ENCODE measurements at regions not wholly inside any gene's neighbourhood (a gene's known extent, or its start where the extent isn't known, plus 50 kb on each side); places are given as distances from the start of the nearest gene placed in this dataset.

- Histone ChIP-seq H3K27me3 (ENCODE audit: control insufficient read depth in 2 of 2, insufficient read depth in 2 of 2, low read length in 2 of 2) (no peaks in the 10 kb centered on the region), H3K4me3 (ENCODE audit: low read length) (no peak overlapping the region), H3K27ac (ENCODE audit: low read depth, low read length) (no peak overlapping the region), H3K36me3 (ENCODE audit: control insufficient read depth in 2 of 3, insufficient read depth in 3 of 3, low read length in 3 of 3) (no peaks in the 10 kb centered on the region), H3K4me1 (ENCODE audit: control insufficient read depth in 2 of 2, insufficient read depth in 2 of 2, low read length in 2 of 2) (no peaks in the 10 kb centered on the region), H3K9me3 (ENCODE audit: control insufficient read depth in 2 of 3, low read length in 3 of 3) (no peaks in the 10 kb centered on the region)
- POLR2A ChIA-PET: no interaction called here
- Mint-ChIP-seq H3K36me3 (peaks cover 0 to 5% (median 0%) of the 10 kb centered on the region in 5 donors), H3K27me3 (peaks cover 0 to 5% (median 0%) of the 10 kb centered on the region in 5 donors), H3K4me3 (no peak overlapping the region), H3K9me3 (peaks cover 0 to 23% (median 6%) of the 10 kb centered on the region in 11 donors), H3K27ac (no peak overlapping the region), H3K4me1 (no peaks in the 10 kb centered on the region)
- intact Hi-C loops (cut with micrococcal nuclease): no loop called here
- no peak for ATAC-seq
- CTCF ChIA-PET: no interaction called here
- no peak for DNase-seq
Measured at GRCh38 chr9:103261951-103262350, 266.8 kb downstream of the CYLC2 start.

DNA sequence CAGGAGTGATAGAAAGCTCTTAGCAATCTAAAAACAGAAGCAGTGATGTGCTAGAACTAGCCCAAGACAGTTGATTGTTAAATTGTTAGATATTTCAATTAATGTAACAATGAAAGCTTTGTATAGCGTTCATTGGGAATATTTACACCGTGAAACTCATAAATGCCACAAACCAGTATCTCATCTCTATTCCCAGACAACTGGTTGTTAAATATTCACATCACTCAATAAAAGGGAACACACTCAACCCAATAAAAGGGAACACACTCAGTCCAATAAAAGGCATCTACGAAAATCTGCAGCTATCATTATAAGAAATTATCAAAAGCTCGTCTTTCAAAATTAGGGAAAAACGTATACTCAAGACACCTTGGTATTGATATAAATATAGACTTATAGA is 270.9 kb downstream of the CYLC2 start:
- intact Hi-C loops (cut with micrococcal nuclease): no loop called here
- POLR2A ChIA-PET: no interaction called here
- ATAC-seq: no peak

GRCh38 chr9:103277240-103277639 is 282.1 kb downstream of the CYLC2 start:
- Histone ChIP-seq H3K27ac (ENCODE audit: low read depth, low read length) (no peak overlapping the region), H3K27me3 (ENCODE audit: control insufficient read depth in 2 of 2, insufficient read depth in 2 of 2, low read length in 2 of 2) (no peaks in the 10 kb centered on the region), H3K4me1 (ENCODE audit: control insufficient read depth in 2 of 2, insufficient read depth in 2 of 2, low read length in 2 of 2) (no peaks in the 10 kb centered on the region), H3K9me3 (ENCODE audit: control insufficient read depth in 2 of 3, low read length in 3 of 3) (peaks cover 0 to 5% (median 0%) of the 10 kb centered on the region in 3 experiments), H3K36me3 (ENCODE audit: control insufficient read depth in 2 of 3, insufficient read depth in 3 of 3, low read length in 3 of 3) (no peaks in the 10 kb centered on the region), H3K4me3 (ENCODE audit: low read length) (no peak overlapping the region)
- CTCF ChIA-PET: no interaction called here
- Mint-ChIP-seq H3K27me3 (no peaks in the 10 kb centered on the region), H3K4me3 (no peak overlapping the region), H3K27ac (no peak overlapping the region), H3K4me1 (no peaks in the 10 kb centered on the region), H3K36me3 (peaks cover 0 to 3% (median 0%) of the 10 kb centered on the region in 5 donors), H3K9me3 (peaks cover 0 to 15% (median 6%) of the 10 kb centered on the region in 11 donors)
- intact Hi-C loops (cut with micrococcal nuclease): no loop called here
- no peak for ATAC-seq
- no peak for DNase-seq
- POLR2A ChIA-PET: no interaction called here

More for the DNA sequence above, 270.9 kb downstream of the CYLC2 start:
- Histone ChIP-seq H3K27me3 (ENCODE audit: control insufficient read depth in 2 of 2, insufficient read depth in 2 of 2, low read length in 2 of 2) (no peaks in the 10 kb centered on the region), H3K4me3 (ENCODE audit: low read length) (no peak overlapping the region), H3K27ac (ENCODE audit: low read depth, low read length) (no peak overlapping the region), H3K9me3 (ENCODE audit: control insufficient read depth in 2 of 3, low read length in 3 of 3) (no peaks in the 10 kb centered on the region), H3K36me3 (ENCODE audit: control insufficient read depth in 2 of 3, insufficient read depth in 3 of 3, low read length in 3 of 3) (no peaks in the 10 kb centered on the region), H3K4me1 (ENCODE audit: control insufficient read depth in 2 of 2, insufficient read depth in 2 of 2, low read length in 2 of 2) (no peaks in the 10 kb centered on the region)
- CTCF ChIA-PET: no interaction called here
- no peak for DNase-seq
- Mint-ChIP-seq H3K9me3 (peaks cover 0 to 27% (median 2%) of the 10 kb centered on the region in 11 donors), H3K36me3 (no peaks in the 10 kb centered on the region), H3K27me3 (no peaks in the 10 kb centered on the region), H3K4me1 (no peaks in the 10 kb centered on the region), H3K27ac (no peak overlapping the region), H3K4me3 (no peak overlapping the region)

- ATAC-seq: no peak
- intact Hi-C loops (cut with micrococcal nuclease): no loop called here
Measured at GRCh38 chr9:103281126-103281525, 286.0 kb downstream of the CYLC2 start.

GRCh38 chr9:103287361-103287760 is 292.2 kb downstream of the CYLC2 start:
- Histone ChIP-seq H3K9me3 (ENCODE audit: control insufficient read depth in 2 of 3, low read length in 3 of 3) (no peaks in the 10 kb centered on the region), H3K36me3 (ENCODE audit: control insufficient read depth in 2 of 3, insufficient read depth in 3 of 3, low read length in 3 of 3) (no peaks in the 10 kb centered on the region), H3K27me3 (ENCODE audit: control insufficient read depth in 2 of 2, insufficient read depth in 2 of 2, low read length in 2 of 2) (no peaks in the 10 kb centered on the region), H3K4me3 (ENCODE audit: low read length) (no peak overlapping the region), H3K4me1 (ENCODE audit: control insufficient read depth in 2 of 2, insufficient read depth in 2 of 2, low read length in 2 of 2) (no peaks in the 10 kb centered on the region), H3K27ac (ENCODE audit: low read depth, low read length) (no peak overlapping the region)
- ChIA-PET POLR2A (no interaction called here), CTCF (no interaction called here)
- Mint-ChIP-seq H3K4me3 (no peak overlapping the region), H3K9me3 (peaks cover 0 to 8% (median 0%) of the 10 kb centered on the region in 11 donors), H3K4me1 (no peaks in the 10 kb centered on the region), H3K36me3 (no peaks in the 10 kb centered on the region), H3K27ac (no peak overlapping the region), H3K27me3 (no peaks in the 10 kb centered on the region)
- no peak for DNase-seq
- no peak for ATAC-seq
- intact Hi-C loops (cut with micrococcal nuclease): no loop called here

More at GRCh38 chr9:103281126-103281525, 286.0 kb downstream of the CYLC2 start:
- H3K27me3 ChIP-seq (ENCODE audit: control insufficient read depth in 2 of 2, insufficient read depth in 2 of 2, low read length in 2 of 2): no peaks in the 10 kb centered on the region
- H3K4me1 Mint-ChIP-seq: no peaks in the 10 kb centered on the region
- no peaks in the 10 kb centered on the region for H3K36me3 Mint-ChIP-seq
- ChIA-PET CTCF (interaction anchor here (0.8 kb wide), 1 partner anchor 14 kb away, joined by 3 read pairs; no protein-coding TSS in a partner anchor), POLR2A (no interaction called here)
- DNase-seq: no peak
- no peaks in the 10 kb centered on the region for H3K27me3 Mint-ChIP-seq
- H3K4me1 ChIP-seq (ENCODE audit: control insufficient read depth in 2 of 2, insufficient read depth in 2 of 2, low read length in 2 of 2): no peaks in the 10 kb centered on the region
- H3K4me3 ChIP-seq (ENCODE audit: low read length): no peak overlapping the region
- H3K27ac Mint-ChIP-seq: no peak overlapping the region
- no peaks in the 10 kb centered on the region for H3K9me3 ChIP-seq (ENCODE audit: control insufficient read depth in 2 of 3, low read length in 3 of 3)
- H3K9me3 Mint-ChIP-seq: peaks cover 0 to 6% (median under 1%) of the 10 kb centered on the region in 11 donors
- H3K4me3 Mint-ChIP-seq: no peak overlapping the region
- no peak overlapping the region for H3K27ac ChIP-seq (ENCODE audit: low read depth, low read length)
- no peaks in the 10 kb centered on the region for H3K36me3 ChIP-seq (ENCODE audit: control insufficient read depth in 2 of 3, insufficient read depth in 3 of 3, low read length in 3 of 3)

DNA sequence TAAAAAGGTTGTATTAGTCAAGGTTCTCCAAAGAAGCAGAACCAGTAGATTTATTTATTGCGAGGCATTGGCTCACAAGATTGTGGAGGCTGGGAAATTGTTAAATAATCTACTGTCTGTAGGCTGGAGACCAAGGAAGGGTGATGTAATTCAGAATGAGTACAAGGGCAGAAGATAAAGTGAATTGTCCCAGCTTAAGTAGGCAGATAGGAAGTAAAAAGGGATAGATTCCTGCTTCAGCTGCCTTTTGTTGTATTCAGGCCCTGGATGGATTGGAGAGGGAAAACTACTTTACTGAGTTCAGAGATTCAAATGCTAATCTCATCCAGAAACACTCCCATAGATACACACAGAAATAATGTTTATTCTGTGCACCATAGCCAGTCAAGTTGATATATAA is 301.1 kb downstream of the CYLC2 start:
- intact Hi-C loops (cut with micrococcal nuclease): no loop called here
- Histone ChIP-seq H3K4me1 (ENCODE audit: control insufficient read depth in 2 of 2, insufficient read depth in 2 of 2, low read length in 2 of 2) (no peaks in the 10 kb centered on the region), H3K36me3 (ENCODE audit: control insufficient read depth in 2 of 3, insufficient read depth in 3 of 3, low read length in 3 of 3) (no peaks in the 10 kb centered on the region), H3K27me3 (ENCODE audit: control insufficient read depth in 2 of 2, insufficient read depth in 2 of 2, low read length in 2 of 2) (no peaks in the 10 kb centered on the region), H3K9me3 (ENCODE audit: control insufficient read depth in 2 of 3, low read length in 3 of 3) (no peaks in the 10 kb centered on the region), H3K27ac (ENCODE audit: low read depth, low read length) (no peak overlapping the region), H3K4me3 (ENCODE audit: low read length) (no peak overlapping the region)
- ATAC-seq (no peak), DNase-seq (no peak)
- ChIA-PET POLR2A (interaction anchor here (0.7 kb wide), 1 partner anchor 40 kb away, joined by 3 read pairs; no protein-coding TSS in a partner anchor), CTCF (no interaction called here)
- H3K36me3 Mint-ChIP-seq: no peaks in the 10 kb centered on the region
- no peak overlapping the region for H3K4me3 Mint-ChIP-seq
- H3K27ac Mint-ChIP-seq: no peak overlapping the region
- no peaks in the 10 kb centered on the region for H3K4me1 Mint-ChIP-seq
- H3K27me3 Mint-ChIP-seq: no peaks in the 10 kb centered on the region
- H3K9me3 Mint-ChIP-seq: peaks cover 0 to 6% (median 0%) of the 10 kb centered on the region in 11 donors

- Histone ChIP-seq H3K36me3 (ENCODE audit: control insufficient read depth in 2 of 3, insufficient read depth in 3 of 3, low read length in 3 of 3) (no peaks in the 10 kb centered on the region), H3K4me3 (ENCODE audit: low read length) (no peak overlapping the region), H3K27me3 (ENCODE audit: control insufficient read depth in 2 of 2, insufficient read depth in 2 of 2, low read length in 2 of 2) (no peaks in the 10 kb centered on the region), H3K27ac (ENCODE audit: low read depth, low read length) (no peak overlapping the region), H3K4me1 (ENCODE audit: control insufficient read depth in 2 of 2, insufficient read depth in 2 of 2, low read length in 2 of 2) (no peaks in the 10 kb centered on the region), H3K9me3 (ENCODE audit: control insufficient read depth in 2 of 3, low read length in 3 of 3) (peaks cover 0 to 6% (median 0%) of the 10 kb centered on the region in 3 experiments)
- DNase-seq (no peak), ATAC-seq (no peak)
- no peaks in the 10 kb centered on the region for H3K27me3 Mint-ChIP-seq
- H3K4me3 Mint-ChIP-seq: no peak overlapping the region
- intact Hi-C loops (cut with micrococcal nuclease): no loop called here
- no peak overlapping the region for H3K27ac Mint-ChIP-seq
- ChIA-PET POLR2A (no interaction called here), CTCF (no interaction called here)
- H3K4me1 Mint-ChIP-seq: no peaks in the 10 kb centered on the region
- peaks cover 0 to 13% (median 4%) of the 10 kb centered on the region in 11 donors for H3K9me3 Mint-ChIP-seq
- no peaks in the 10 kb centered on the region for H3K36me3 Mint-ChIP-seq
Measured at GRCh38 chr9:103301051-103301450, 305.9 kb downstream of the CYLC2 start.

Data from naive thymus-derived CD4-positive, alpha-beta T cell (primary cell).